Fibroblast of gingiva (primary cell): ENCODE measurements at regions not wholly inside any gene's neighbourhood (a gene's known extent, or its start where the extent isn't known, plus 50 kb on each side); places are given as distances from the start of the nearest gene placed in this dataset.
"Not testable (repeated sequence)": the region's sequence is repeated elsewhere in the genome, so short reads cannot be mapped to it uniquely, and the experiment has no call there.

Source experiments
- DNase-seq: peaks from one replicate; pipeline ENCODE4 v3.0.0-alpha.2; 2011; ENCODE audit warnings: low read depth

DNA sequence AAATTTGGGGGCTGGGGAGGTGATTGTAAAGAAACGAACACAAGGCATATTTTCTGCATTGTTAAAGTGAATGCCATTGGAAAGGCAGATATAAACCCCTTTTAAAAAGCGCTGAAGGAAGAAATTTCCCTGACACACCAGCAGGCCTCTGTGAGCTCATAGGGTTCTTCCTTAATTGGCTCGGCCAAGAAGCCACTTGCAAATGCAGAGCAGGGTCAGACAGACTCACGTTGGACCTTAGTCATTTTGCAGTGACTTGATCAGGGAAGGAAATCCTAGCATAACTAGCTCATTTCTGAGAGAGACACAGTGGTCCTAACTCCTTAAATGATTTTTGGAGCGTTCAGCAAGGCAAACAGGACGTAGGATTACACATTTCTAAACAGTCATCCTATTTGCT, 1461.4 kb downstream of the GATA3 start:
- DNase-seq: no peak

DNA sequence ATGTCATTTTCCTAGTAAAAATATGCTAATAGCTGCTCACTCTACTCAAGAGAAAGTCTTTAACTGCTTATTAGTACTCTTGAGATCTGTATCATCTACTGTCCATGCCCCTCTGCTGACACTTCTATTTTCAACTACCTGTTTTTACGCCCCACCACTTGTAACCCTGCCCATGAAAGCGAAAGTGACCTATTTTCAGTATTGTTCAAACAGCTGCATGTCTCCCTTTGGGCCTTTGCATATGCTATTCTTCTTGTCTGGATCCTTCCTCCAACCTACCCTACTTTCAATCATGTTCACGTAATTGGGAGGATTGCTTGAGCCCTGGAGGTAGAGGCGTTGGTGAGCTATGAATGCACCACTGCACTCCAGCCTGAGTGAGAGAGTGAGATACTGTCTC, 1481.3 kb downstream of the GATA3 start:
- no peak for DNase-seq

DNA sequence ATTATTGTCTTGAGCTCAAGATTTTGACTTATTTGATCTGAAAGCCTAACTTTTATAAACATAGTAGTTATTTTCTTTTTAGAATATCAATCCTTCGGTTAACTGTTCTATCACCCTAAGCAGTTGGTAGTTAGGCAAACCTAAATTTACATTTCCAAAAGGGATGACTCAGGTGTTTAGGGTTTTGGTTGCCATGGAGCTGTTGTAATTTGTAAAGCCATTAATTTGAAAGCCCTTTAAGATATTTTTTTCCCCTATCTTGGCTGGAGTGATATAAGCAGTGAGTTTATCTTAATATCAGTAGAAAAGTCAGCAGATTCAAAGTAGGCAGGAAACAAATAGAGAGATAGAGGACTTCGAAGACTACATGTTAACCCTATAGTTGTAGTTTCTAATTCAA, 1472.6 kb upstream of the CELF2 start:
- DNase-seq: no peak

DNA sequence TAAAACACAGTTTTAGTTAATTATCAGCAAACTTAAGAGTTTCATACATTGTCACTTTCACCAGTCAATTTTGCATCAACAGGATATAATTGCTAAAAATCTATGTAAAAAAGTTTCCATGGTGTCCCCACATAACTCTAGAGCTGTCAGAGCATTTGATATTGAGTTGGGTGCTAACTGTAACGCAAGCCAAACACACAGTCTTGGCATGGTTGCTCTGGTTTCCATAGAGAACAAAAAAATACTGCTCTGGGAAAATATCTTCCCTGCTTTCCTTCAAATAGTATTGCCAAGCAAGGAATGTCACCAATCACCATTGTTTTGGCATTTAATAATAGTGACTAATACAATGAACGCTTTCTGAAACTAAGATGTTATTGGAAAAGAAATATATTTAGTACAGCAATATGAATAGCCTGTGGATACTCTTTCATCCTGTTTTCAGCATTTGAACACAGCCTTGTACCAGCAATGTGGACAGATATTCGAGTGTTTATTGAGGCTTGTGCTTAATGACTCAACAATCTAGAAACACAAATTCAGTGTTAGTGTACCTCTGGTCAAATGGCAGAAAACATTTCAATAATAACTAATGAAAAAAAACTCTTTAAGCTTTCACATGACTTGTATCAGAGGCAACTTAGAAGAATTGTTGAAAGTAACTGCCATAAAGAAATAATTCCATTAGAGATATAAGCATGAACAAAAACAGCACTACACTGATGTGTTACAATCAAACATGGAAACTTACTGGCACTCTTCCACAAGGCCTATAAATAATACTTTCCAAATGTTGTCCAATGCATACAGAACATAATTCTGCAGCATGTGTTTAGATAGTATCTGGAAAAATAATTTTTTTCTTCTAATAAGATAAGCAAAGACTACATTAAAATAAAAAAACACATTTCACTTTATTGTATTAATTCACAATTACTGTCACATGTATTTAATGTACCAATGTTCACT, 1469.5 kb upstream of the CELF2 start:
- no peak for DNase-seq

DNA sequence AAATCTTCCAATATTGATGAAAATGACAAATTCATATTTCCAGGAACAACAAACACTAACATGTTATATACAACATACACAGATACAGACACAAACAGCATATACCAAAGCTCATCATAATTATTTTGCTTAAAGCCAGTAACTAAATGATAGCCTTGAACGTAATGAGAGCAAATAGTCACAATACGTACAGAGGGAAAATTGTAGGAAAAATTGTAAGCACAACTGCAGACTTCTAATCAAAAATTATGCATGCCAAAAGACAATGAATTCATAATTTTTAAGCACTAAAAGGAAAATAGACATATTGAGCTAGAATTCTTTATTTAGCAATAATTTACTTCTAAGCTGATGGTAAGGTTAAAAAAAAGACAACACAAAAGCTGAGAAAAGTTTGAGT, 1466.9 kb upstream of the CELF2 start:
- DNase-seq: no peak

DNA sequence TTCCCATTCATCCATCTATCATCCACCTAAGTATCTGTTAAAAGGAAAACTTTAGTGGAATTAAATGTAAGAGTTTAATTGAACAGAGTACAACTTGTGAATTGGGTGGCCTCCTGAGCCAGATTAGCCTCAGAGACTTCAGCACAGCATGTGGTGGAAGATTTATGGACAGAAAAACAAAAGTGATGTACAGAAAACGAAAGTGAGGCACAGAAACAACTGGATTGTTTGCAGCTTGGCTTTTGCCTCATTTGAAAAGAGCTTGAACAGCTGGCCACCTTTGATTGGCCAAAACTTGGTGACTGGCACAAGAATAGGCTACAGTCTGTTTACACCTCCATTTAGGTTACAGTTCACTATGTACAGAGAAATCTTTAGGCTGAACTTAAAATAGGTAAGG, 1463.4 kb upstream of the CELF2 start:
- no peak for DNase-seq

DNA sequence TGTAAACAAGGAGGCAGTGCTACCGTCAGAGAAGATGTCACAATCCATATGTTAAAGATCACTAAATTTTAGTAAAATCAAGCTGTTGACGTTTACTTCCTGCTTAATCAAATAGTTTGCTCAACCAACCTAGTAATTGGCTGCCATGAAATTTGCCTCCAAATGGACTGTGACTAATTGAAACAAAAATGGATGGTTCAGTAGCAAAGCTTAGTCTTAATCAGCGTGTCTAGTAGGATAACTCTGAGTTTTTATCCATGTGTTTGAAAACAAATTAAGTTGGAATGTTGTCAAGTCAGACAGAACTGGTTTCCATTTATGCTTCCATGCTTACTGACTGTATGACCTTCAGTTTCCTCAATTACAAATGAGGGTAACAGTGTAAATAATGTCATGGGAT, 1456.7 kb upstream of the CELF2 start:
- no peak for DNase-seq

DNA sequence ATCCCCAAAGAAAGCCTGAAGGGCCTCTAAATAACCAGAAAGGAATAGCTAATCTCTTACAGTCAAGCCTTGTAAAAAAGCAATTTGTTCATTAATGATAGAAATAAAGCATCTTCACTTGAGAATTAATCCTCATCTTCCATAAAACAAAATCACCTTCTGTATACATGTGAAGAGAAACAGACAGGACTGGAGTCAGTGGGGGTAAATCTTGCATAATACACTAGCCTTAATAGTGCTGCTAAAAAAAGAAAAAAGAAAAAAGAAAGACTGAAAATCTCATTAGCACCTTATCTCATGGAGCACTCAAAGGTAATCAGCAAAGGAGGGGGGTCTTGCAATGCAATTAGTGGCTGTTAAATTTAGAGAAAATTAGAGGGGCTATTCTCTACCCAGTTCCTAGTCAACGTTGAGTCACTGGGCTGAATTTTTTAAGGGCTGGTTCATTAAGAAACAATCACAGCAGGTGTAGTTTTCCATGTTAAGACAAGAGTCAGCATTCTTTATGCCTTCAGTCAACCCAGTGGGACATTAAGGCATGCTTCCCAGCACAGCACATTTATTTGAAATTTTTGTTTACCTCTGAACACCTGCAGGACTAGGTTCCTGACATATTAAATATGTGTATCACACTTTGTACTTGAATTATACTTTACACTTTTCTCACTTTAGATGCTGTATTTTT, 1455.7 kb upstream of the CELF2 start:
- no peak for DNase-seq

DNA sequence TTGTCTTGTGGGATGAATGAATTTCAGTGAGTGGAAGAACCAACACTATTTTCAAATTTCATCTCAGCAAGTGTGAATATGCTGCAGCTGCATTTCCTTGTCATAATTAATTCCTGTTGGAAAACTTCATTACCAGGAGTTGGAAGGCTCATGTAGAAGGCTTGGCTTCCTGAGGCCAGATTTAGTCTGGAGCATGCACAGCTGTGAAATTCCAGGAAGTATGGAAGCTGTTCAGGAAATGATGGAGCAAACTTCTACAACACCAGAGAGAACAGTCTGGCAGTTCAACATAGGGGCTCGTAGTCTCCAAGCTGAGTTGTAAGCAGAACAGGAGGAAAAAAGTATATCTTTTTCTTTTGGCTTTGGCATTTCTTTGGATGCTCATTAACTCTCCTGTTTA, 1439.9 kb upstream of the CELF2 start:
- no peak for DNase-seq

DNA sequence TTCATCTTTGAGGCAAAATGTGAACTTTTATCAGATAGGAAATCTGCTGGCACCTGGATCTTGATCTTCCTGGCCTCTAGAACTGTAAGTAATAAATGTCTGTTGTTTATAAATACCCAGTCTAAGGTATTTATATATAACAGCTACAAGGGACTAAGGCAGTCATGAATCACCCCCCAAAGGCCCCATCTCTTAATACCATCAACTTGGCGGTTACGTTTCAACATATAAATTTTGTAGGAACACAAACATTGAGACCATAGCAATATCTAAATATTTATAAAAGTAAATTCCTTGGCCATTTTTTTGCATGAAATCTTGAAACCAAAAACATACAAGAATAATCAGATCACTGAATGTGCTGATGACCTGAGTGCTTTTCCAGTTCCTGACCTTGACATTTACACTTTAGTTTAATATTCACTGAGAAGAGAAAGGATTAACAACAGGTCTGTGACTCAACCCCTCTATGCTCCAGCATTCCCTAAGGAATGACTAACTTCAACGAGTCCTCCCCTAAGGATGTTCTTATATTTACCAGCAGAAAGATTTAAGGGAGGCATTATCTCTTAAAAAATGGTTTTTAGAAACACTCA, 1438.5 kb upstream of the CELF2 start:
- DNase-seq: no peak

DNA sequence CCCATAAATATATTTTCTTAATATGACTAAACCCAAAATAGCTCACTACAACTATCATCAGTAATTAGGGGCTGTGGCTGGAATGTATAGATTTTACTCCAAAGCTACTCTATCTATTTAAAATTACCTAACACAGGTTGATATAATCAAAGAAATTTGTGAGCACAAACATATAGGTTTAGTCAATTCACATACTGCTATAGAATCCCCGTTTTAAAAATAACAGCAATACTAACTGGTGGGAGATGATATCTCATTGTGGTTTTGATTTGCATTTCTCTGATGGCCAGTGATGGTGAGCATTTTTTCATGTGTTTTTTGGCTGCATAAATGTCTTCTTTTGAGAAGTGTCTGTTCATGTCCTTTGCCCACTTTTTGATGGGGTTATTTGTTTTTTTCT, 1434.9 kb upstream of the CELF2 start:
- DNase-seq: not testable (repeated sequence)

DNA sequence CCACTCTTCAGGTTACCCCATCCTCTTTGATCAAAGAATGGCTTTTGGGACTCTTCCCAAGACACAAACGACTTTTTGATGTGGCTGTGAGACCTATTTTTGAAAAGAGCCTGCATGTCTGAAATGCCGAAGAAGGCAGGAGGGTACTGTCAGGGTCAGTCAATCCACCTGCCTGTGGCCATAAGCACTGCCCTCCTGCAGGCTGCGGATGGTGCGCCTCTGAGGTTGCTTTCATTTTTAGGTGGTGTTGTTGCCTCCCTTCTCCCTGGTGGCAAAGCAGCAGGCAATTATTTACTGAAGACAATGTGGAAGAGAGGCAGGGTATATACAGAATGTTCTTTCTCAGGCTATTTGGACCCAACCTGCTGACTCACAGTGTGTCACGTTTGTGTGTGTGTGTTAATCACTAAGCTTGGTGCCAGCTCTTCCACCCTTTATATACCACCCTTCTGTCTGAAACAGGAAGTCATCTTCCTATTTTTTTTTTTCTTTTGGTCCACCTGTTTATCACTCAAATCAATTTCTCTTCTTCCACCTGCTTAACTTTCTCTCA, 1421.2 kb upstream of the CELF2 start:
- peak; percentile 25 for DNase-seq

DNA sequence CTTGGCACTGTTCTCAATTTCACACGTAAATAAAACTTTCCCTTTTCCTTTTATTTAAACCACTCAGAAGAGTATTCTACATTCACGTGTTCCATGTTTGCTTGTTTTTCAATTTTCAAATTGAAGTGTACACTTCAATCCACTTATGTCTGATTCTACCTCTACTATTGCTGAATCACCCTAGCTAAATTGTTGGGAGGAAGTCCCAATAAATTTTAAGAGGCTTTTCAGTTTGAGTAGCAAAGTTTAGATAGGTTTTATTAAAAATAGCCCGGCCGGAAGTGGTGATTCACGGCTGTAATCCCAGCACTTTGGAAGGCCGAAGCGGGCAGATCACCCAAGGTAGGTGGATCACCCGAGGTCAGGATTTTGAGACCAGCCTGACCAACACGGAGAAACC, 1414.7 kb upstream of the CELF2 start:
- no peak for DNase-seq

DNA sequence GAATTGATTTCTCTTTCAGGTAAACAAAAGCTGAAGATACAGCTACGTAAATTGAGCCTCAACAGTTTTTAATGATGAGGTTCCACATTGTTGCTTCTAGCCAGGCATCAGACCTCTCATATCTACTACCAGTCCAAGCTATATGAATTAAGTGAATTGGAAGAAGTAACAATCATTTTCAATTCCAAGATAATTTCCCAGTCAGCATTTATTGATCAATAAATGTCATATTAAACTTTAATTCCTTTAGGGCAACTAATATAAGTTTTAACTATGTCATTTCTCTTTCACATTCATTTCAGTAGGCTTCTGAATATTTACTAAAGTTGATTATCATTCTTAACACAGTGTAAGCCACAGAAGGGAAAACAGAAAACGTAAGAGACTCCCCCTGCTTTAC, 1413.7 kb upstream of the CELF2 start:
- DNase-seq: no peak

DNA sequence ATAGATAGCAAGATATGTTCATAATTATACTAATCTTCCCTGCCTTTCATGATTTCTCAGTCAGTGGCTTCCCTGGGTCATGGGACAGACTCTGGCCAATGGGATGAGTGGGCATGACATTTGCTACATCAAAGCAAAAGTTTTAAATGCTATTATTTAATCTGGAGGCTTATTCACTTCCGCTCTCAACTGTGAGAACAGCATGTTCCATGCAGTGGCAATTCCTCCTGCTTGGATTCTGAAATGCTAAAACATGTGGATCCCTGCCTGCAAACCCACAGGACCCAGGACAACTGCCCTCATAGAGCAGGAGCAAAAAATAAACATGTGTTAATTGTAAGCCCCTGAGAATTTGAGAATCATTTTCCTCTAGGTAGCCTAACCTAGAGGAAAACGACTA, 1412.4 kb upstream of the CELF2 start:
- no peak for DNase-seq

DNA sequence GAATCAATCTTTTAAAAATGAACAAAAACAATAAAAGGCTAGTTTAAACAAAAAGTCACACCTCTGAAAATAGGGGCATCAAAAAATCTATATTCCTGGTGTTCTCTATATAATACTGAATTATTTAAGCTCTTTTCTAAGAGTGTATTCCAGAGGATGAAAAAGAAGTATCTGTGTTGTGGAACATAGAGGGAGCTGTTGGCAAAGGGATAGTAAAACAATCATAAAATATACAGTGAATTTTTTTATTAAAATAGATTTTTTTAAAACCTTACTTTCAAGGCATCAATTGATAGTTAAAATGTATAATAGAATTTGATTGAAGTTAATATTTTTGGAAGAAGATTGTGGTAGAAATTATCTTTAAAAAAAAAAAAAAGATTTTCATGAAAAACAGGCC, 1409.1 kb upstream of the CELF2 start:
- no peak for DNase-seq

DNA sequence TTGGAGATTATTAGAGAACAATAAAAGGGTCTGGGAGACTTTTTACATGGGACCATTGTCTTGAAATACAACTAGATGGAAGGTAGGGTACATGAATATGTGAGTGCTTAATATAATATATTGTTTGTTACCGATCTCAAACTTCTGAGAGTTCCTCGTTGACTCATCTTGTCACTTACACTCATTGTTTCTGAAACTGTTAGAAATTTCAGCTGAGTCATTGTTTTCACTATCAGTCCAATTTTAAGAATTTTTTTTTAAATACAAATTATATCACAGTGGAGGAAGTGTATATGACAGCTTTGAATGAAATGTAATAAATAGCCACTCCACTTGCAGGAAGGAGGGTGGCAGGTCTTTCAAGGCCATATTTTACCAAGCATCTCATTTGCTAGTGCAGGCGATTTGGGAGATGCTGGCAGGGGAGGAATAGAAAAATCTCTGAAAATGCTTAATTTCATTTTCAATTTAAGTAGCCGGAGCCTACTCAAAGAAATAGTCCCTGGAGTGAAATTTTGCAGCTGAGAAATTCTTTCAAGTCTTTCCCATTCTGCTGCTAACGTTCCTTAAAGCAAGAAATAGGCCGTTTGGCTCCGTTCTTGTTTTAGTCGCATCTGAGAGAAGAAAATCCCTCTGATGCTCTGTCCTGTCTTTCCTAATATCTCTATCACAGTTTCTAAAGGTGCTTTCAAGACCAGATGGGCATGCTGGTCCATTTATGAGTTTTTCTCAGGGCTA, 1404.2 kb upstream of the CELF2 start:
- no peak for DNase-seq

DNA sequence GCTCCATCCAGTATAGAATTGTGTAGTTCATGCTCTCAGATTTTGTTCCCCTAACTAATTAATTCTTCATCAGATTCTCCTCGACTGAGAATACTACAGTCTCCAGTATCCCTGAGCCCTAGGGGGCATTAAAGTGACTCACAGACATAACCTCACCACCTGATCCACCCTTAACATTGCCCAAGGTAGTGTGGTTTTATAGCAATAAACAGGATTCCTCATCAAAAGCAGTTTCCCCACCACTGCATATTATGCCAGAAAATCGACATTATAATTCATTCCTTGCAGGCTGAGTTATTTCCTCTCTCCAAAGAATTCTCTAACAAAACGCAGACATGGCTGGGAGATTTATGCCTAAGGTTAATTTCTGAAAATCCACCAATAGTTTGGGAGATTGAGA, 1402.5 kb upstream of the CELF2 start:
- DNase-seq: no peak

DNA sequence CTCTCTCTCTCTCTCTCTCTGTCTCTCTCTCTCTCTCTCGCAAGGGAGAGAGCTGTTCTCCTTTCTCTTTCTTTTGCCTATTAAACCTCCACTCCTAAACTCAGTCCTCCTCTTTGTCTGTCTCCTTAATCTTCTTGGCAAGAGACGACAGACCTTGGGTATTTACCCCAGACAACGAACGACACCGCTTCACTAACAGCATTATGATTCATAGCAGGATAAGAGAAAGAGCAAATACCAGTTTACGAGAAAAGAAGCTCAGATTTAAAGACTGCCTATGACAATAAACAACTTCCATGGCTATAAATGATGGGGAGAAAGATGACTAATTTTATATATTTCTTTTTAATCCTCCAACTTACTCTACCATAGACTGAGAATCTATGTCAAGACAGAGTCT, 1396.5 kb upstream of the CELF2 start:
- no peak for DNase-seq

DNA sequence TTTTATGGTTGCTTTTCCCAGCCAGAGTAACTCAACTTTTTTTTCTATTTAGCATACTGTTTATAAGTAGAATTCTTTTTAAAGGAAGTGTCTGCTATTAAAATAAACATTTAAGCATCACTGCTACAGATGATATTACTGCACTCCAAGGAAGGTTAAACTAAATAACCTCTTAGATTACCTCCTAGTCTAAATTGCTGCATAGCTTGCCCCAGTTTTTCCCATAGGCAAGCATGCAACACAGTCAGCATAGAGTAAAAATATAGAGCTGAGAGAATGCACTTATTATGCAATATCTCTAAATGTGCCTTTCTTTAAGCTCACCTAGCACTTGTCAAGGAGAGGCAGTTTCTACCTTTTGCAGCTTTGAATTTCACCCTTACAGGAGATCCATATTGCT, 1392.4 kb upstream of the CELF2 start:
- peak; percentile 8 for DNase-seq

DNA sequence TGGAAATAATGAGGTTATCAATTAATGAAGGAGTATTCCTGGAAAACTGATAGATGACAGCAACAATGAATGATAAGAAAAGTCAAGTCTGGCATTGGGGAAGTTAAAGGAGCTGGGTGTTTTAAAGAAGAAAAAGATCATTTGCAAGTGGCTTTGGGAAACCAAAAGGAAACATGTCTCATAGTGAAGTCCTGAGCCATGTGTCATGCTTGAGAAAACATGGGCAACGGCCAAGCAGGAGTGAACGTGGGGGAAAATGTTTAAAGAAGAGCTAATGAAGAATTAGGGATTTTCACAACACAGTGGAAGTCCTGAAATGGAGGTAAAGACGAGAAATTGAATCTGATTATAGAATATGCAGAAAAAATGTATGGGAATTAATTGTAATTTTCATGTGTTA, 1383.2 kb upstream of the CELF2 start:
- DNase-seq: peak; percentile 46

DNA sequence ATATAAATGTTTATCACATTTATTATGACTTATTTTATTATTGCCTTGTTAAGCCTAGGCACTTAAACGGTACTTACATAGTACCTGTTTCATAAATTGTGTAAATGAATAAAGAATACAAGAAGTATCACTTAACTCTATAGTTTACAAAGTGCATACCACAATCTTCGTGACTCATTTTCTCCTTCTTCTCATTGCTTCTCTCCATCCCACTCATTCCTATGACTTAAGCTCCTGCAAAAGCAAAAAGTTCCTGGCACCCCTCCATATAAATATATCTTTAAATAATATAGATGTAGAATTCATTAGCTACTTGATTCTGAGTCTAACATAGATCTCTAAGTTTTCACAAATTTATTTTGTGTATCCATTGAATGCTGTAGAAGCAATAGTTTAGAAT, 1382.0 kb upstream of the CELF2 start:
- DNase-seq: peak; percentile 30
